Activated CD4-positive, alpha-beta T cell treated with anti-CD3 and anti-CD28 coated beads, Interleukin-2, amount 50 U/mL, for 48 hours (primary cell): ENCODE measurements at regions not wholly inside any gene's neighbourhood (a gene's known extent, or its start where the extent isn't known, plus 50 kb on each side); places are given as distances from the start of the nearest gene placed in this dataset.
"Not testable (repeated sequence)": the region's sequence is repeated elsewhere in the genome, so short reads cannot be mapped to it uniquely, and the experiment has no call there.

Source experiments
- DNase-seq, 2 experiments: peaks; one replicate each; pipeline ENCODE4 v3.0.0-alpha.2; 2020

DNA sequence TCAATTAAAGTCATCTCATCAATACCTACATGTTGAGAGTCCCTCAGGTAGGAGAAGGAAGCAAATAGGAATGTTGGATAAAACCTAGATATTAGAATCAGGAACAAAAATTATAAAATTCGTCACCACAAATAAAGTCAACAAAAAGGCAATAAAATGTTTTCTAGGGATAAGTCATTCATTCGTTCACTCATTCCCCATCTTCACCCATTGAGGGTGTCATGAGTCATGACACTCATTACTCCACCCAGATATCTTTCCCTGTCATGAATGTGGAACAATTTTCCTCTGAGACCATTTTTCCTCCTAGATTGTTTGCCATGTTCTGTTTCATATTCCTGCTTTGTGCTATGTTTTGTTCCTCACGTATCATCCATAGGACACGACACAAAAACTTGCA, 50.9 kb upstream of the OLIG3 start:
- DNase-seq, result no peak

- no peak for DNase-seq
Observed at GRCh38 chr6:137547186-137547585, 53.0 kb upstream of the OLIG3 start.

- no peak for DNase-seq
Observed at GRCh38 chr6:137547601-137548000, 53.4 kb upstream of the OLIG3 start.

- no peak for DNase-seq
Observed at GRCh38 chr6:137549106-137549505, 54.9 kb upstream of the OLIG3 start.

DNA sequence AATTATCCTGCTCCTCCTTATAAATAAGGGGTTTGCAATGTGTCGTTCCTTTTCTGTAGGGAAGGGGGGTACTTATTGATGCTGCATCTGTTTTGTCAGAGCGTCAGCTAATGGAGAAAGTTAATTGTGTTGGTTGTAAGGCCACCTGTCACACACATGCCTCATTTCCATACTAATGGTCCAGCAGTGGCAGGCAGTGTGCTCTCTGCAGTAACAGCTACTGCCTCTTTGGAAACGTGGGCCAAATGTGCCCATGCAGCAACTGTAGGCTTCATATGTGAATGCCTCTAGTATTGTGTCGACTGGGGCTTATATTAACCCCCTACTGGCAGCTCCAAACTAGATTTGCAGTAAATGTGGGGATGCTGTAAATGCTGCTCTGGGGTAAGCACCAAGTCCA, 56.3 kb upstream of the OLIG3 start:
- no peak for DNase-seq

- no peak for DNase-seq
Observed at GRCh38 chr6:137552146-137552545, 58.0 kb upstream of the OLIG3 start.

DNA sequence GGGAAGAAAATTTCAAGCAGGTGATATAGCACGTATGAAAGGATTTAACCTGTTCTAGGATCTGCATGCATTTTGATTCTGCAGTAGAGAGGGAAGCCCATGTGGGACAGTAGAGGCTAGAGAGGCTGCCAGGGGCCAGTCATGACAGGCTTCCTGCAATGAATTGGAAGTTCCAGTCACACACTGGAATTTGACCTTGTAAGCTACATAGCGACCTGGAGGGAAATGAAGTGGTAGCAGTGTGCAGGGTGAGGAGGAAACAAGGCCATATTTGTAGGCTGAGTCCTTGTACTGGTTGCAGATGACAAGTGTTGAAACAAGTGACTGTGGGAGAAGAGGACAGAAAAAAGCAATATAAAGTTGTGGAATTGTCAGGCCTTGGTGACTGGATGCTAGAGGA, 58.6 kb upstream of the OLIG3 start:
- DNase-seq, result no peak

DNA sequence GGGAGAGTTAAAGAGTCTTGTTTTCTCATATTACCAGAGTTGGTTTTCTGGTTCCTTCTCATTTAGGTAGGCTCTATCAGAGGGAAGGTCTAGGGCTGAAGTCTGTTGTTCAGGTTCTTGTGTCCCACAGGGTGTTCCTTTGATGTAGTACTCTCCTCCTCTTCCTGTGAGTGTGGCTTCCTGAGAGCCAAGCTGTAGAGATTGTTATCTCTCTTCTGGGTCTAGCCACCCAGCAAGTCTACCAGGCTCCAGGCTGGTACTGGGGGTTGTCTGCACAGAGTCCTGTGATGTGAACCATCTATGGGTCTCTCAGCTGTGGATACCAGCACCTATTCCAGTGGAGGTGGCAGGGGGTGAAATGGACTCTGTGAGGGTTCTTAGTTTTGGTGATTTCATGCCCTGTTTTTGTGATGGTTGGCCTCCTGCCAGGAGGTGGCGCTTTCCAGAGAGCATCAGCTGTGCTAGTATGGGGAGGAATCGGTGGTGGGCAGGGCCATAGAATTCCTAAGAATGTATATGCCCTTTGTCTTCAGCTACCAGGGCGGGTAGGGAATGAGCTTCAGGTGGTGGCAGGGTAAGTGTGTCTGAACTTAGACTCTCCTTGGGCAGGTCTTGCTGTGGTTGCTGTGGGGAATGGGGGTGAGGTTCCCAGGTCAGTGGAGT, 65.5 kb upstream of the OLIG3 start:
- DNase-seq, result peak; percentile 21 to 29

DNA sequence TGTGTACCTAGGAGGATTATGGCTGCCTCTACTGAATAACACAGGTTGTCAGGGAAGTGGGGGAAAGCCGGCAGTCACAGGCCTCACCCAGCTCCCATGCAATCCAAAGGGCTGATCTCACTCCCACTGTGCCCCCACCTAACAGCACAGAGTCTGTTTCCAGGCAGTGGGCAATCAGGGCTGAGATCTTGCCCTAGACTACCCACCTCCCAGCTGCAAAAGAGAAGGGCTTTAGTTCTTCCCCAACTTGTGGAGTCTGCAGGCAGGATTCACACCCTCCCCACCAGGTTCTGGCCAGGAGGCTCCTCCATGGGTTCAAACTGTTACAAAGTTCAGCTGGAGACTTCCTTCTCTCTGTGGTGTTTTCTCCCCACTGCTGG, 66.0 kb upstream of the OLIG3 start:
- DNase-seq, result no peak

DNA sequence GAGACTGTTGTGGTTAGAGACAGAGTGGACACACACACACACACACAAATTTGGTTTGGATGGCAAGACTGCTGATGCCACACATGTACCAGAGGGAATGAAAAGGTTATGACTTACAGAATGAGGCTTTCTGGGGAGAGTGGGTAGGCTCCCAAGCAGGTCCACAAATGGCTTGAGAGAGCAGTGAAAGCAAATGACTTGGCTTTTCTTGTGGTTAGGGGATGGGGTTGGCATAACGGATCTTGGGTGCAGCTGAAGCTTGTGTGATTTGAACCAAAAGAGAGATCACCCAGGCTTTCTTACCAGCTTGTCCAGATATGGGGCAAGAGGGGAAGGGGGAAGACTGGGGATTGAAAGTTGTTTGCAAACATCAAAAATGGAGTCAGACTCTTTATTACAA, 73.9 kb upstream of the OLIG3 start:
- DNase-seq, result no peak

GRCh38 chr6:137570393-137570792, 76.2 kb upstream of the OLIG3 start:
- no peak for DNase-seq

DNA sequence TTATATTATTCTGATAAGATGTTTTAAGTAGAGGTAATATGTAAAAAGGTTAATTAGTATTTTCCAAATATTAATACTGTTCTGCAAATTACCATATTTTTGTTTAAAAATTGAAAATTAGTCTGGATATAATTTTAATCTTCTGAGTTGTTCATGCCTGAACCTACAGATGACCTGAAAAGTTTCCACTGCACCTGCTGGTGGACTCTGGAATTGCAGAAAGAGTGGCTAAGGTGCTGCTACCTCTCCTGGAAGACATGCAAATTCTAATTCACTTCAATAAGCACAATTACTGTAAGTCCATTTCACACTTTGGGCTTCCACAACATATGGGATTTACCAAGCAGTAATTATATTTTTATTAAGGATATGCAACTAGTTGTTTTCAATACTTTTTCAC, 77.7 kb upstream of the OLIG3 start:
- peak; percentile 71 to 76 for DNase-seq

GRCh38 chr6:137573739-137574138, 79.5 kb upstream of the OLIG3 start:
- DNase-seq, result no peak

GRCh38 chr6:137579612-137580011, 85.4 kb upstream of the OLIG3 start:
- DNase-seq, result no peak

GRCh38 chr6:137581019-137581707, 87.0 kb upstream of the OLIG3 start:
- no peak for DNase-seq

DNA sequence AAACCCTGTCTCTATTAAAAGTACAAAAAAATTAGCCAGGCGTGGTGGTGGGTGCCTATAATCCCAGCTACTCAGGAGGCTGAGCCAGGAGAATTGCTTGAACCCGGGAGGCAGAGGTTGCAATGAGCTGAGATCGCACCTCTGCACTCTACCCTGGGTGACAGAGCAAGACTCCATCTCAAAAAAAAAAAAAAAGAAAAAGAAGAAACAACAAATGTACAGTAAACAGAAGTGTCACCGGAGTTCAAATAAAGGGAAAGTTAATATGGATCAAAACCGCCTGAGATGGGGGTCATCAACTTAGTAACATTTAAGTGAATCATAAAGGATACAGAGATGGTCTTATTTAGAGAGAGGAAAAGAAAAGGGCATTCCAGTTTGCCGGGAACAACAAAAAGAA, 89.3 kb upstream of the OLIG3 start:
- DNase-seq, result not testable (repeated sequence)

- no peak for DNase-seq
Observed at GRCh38 chr6:137588472-137588871, 94.3 kb upstream of the OLIG3 start.

GRCh38 chr6:137589067-137589848, 95.1 kb upstream of the OLIG3 start:
- DNase-seq, result peak; percentile 39 to 55

GRCh38 chr6:137590684-137591083, 96.5 kb upstream of the OLIG3 start:
- DNase-seq, result no peak

GRCh38 chr6:137601471-137601870, 107.3 kb upstream of the OLIG3 start:
- DNase-seq, result no peak

DNA sequence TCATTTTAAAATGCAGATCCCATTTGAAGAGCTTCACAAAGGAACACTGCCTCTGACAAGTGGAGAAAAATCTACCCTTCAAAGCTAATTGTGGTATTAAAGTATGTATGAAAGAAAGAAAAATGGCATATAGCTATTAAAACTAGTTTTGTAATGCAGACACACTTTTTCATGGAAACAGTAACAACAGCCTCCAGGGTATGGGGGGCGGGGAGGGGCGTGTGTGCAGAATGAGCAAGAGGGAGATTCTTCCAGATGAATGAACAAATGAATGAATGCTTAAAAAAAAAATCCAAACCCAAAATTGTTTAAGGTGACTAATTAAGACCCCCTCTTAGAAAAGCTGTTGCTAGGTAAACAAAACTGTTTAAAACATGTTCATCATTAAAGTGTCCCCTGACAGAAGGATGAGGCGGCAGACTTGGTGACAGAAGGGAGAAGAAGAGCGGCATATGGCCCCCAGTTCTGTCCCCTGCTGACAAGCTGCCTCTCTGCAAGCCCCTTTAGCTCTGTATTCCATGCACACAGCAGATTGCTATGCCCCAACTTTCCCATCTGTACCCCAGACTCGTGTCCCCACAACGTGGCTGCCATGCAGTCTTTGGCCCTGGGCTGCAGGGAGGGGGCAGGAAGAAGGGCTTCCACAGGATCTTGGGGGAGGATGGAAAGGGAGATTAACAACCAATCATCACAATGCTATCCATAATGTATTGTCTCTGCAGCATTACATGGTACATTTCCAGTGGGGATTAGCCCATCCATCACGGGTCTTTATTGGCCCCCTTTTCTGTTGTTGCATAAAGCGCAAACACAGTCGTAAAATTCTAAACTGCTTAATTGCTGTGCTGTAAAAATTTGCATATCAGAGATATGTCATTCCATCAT, 108.4 kb upstream of the OLIG3 start:
- no peak for DNase-seq

DNA sequence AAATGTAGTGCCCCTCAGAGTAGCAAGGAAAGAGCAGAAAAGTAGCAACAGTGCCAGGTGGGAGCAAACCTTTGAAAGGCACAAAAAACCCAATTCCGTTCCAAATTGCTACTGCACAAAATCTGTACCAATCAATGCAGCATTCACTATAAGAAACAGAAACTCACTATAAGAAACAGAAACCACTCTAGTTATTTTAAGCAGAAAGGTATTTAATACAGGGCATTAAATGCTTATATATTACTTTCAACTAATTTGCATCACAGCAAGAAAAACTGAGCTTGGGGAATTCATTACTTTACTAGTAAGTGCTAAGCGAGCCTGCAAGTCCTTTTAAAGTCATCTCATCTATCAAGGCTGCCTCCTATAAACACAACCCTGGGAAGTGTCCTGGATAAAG, 116.5 kb upstream of the OLIG3 start:
- DNase-seq, result no peak

DNA sequence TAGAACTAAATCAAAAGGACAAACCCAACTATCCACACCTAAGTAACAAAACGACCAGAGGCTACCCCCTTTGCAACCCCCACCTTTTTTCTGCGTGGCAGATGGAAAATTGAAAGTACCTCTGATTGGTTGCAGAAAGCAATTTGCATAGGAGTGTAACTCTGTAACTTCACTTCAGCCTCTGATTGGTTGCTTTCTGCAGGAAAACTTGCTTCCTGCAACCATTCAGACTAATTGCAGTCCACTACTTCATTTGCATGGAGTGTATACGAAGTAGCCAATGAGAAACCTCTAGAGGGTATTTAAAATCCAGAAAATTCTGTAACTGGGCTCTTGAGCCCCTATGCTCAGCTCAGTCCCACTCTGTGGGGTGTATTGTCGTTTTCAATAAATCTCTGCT, 129.1 kb upstream of the OLIG3 start:
- DNase-seq, result no peak
